DOHH2 (cell line): ENCODE measurements at regions not wholly inside any gene's neighbourhood (a gene's known extent, or its start where the extent isn't known, plus 50 kb on each side); places are given as distances from the start of the nearest gene placed in this dataset.

Source experiments
- H3F3A ChIP-seq: fragments of 200-600 bp; sonication (generic), shearing (Covaris generic); 2 replicates; pipeline ENCODE4 v1.6.0; 2016; ENCODE audit warnings: antibody characterized with exemption, mild to moderate bottlenecking; ENCODE audit not compliant: control insufficient read depth, insufficient read depth
- H3K27ac ChIP-seq: fragments of 200-600 bp; sonication (generic); 2 replicates; pipeline ENCODE4 v1.5.1; 2014; ENCODE audit warnings: low read depth, mild to moderate bottlenecking, low read length, moderate library complexity
- H3K27me3 ChIP-seq: fragments of 200-600 bp; sonication (generic); 2 replicates; pipeline ENCODE4 v1.6.1; 2014; ENCODE audit warnings: mild to moderate bottlenecking, low read length, mixed read lengths; ENCODE audit not compliant: control insufficient read depth
- H3K36me3 ChIP-seq: fragments of 200-600 bp; sonication (generic); 2 replicates; pipeline ENCODE4 v1.6.1; 2014; ENCODE audit warnings: mild to moderate bottlenecking, low read length, moderate library complexity, mixed read lengths; ENCODE audit not compliant: control insufficient read depth
- H3K4me1 ChIP-seq: fragments of 200-600 bp; sonication (generic); 2 replicates; pipeline ENCODE4 v1.6.1; 2014; ENCODE audit warnings: mild to moderate bottlenecking, low read length, mixed read lengths; ENCODE audit not compliant: control insufficient read depth
- H3K4me2 ChIP-seq: fragments of 200-600 bp; sonication (generic); 2 replicates; pipeline ENCODE4 v1.6.0; 2014; ENCODE audit warnings: mild to moderate bottlenecking, low read length, moderate library complexity
- H3K4me3 ChIP-seq: fragments of 200-600 bp; sonication (generic); 2 replicates; pipeline ENCODE4 v1.5.1; 2014; ENCODE audit warnings: mild to moderate bottlenecking, low read length, mixed read lengths
- H3K79me2 ChIP-seq: fragments of 200-600 bp; sonication (generic); 2 replicates; pipeline ENCODE4 v1.6.1; 2014; ENCODE audit warnings: mild to moderate bottlenecking, low read length, mixed read lengths; ENCODE audit not compliant: control insufficient read depth
- H3K9me2 ChIP-seq: fragments of 200-600 bp; sonication (generic); replicated peaks from 2 replicates; pipeline ENCODE4 v1.6.1; 2014; ENCODE audit warnings: mild to moderate bottlenecking, low read length, mixed read lengths; ENCODE audit not compliant: control insufficient read depth
- H3K9me3 ChIP-seq: fragments of 200-600 bp; sonication (generic); 2 replicates; pipeline ENCODE4 v1.6.1; 2014; ENCODE audit warnings: antibody characterized with exemption, low read length, mixed read lengths; ENCODE audit not compliant: control insufficient read depth, insufficient read depth
- H4K20me1 ChIP-seq: fragments of 200-600 bp; sonication (generic); 2 replicates; pipeline ENCODE4 v1.6.0; 2014; ENCODE audit warnings: low read depth, mild to moderate bottlenecking, antibody characterized with exemption, low read length, moderate library complexity; ENCODE audit not compliant: control insufficient read depth, insufficient read depth
- CTCF ChIP-seq: fragments of 200-600 bp; sonication (generic); IDR thresholded peaks from one replicate; pipeline ENCODE4 v1.5.1; 2014; ENCODE audit warnings: antibody characterized with exemption, mild to moderate bottlenecking, low read depth, low read length; ENCODE audit not compliant: poor library complexity, severe bottlenecking
- EZH2phosphoT487 ChIP-seq: fragments of 200-600 bp; sonication (generic); IDR thresholded peaks from 2 replicates; pipeline ENCODE4 v1.6.1; 2017; ENCODE audit warnings: borderline replicate concordance, mild to moderate bottlenecking, antibody characterized with exemption, low read length, moderate library complexity, mixed read lengths

DNA sequence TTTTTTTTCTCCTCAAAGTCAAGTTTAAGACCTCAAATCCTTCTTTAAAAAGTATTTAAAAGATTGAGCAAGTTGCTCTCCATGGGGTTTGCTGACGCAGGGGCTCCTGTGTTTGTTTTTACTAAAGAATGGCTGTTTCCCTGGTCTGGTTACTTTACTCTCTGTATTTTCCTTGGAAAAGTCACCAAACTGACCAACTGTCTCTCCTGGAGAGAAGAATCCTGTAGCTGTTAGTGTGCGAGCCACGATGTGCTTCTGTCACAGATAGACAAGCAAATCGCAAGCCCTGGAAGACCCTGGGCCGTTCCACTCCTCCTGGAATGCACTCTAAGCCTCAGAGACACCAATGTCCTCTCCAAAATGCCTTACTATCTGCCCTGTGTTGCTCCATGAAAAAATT lies 212.1 kb downstream of the CHIC2 start:
- Histone ChIP-seq H3K4me1 (peaks cover 18% of the 10 kb centered on the region), H3K36me3 (no peaks in the 10 kb centered on the region), H4K20me1 (no peaks in the 10 kb centered on the region), H3K27me3 (no peaks in the 10 kb centered on the region), H3K9me2 (no peaks in the 10 kb centered on the region), H3K79me2 (no peaks in the 10 kb centered on the region), H3K4me2 (no peak overlapping the region), H3K9me3 (no peaks in the 10 kb centered on the region), H3F3A (no peaks in the 10 kb centered on the region), H3K4me3 (no peak overlapping the region), H3K27ac (no peak overlapping the region)
- no peak for TF ChIP-seq CTCF

- Histone ChIP-seq H3K27ac (no peak overlapping the region), H3K9me2 (no peaks in the 10 kb centered on the region), H3F3A (no peaks in the 10 kb centered on the region), H3K36me3 (no peaks in the 10 kb centered on the region), H3K9me3 (no peaks in the 10 kb centered on the region), H4K20me1 (no peaks in the 10 kb centered on the region), H3K79me2 (no peaks in the 10 kb centered on the region), H3K27me3 (no peaks in the 10 kb centered on the region), H3K4me2 (no peak overlapping the region), H3K4me1 (no peaks in the 10 kb centered on the region), H3K4me3 (no peak overlapping the region)
- TF ChIP-seq EZH2phosphoT487, result no peak
- TF ChIP-seq CTCF, result no peak
Measured at GRCh38 chr4:53847965-53848364, 216.4 kb downstream of the CHIC2 start.

DNA sequence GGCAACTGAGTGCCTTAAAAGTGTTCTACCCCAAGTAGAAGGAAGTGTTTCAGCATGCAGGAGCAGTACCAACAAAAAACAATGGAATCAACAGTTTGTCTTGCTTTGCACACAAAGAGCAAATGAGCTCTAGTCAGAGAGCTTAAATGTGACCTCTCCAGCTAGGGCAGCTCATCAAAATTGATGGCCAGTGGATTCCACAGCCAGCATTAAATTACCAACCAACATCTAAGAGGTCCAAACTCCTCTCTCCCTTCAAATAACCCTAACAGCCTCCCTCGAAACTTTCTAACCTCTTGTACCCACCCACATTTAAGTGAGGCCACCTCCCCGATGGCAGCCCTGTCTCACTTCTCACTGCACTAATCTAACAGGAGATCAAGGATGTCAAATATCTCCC lies 219.9 kb downstream of the CHIC2 start:
- 0 out of 2 replicates have a peak, but pooled peaks cover 3% of the 10 kb centered on the region for H3K27me3 ChIP-seq
- no peaks in the 10 kb centered on the region for H3K79me2 ChIP-seq
- TF ChIP-seq CTCF (no peak), EZH2phosphoT487 (no peak)
- H4K20me1 ChIP-seq, result no peaks in the 10 kb centered on the region
- no peaks in the 10 kb centered on the region for H3K9me3 ChIP-seq
- H3K4me3 ChIP-seq, result no peak overlapping the region
- no peaks in the 10 kb centered on the region for H3K4me1 ChIP-seq
- H3K4me2 ChIP-seq, result no peak overlapping the region
- no peak overlapping the region for H3K27ac ChIP-seq
- no peaks in the 10 kb centered on the region for H3K9me2 ChIP-seq
- no peaks in the 10 kb centered on the region for H3F3A ChIP-seq
- H3K36me3 ChIP-seq, result no peaks in the 10 kb centered on the region

DNA sequence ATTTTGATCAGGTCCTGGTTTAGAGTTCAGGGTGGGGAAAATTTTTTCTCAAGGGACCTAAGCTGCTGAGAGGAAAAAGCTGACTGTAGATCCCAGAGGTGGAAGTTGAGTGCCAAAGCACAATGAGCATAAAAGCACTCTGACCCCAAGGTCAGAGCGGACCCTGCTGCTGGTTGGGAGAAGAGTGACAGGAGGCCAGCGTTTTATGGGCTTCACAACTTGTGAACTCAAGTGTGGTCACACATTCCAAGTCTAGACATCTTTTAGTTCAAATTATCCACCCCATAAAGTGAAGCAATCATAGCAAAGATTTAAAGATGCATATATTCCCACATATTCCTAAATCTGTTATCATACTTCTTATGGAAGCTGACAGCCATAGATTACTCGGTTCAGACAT lies 220.3 kb downstream of the CHIC2 start:
- Histone ChIP-seq H3K9me3 (no peaks in the 10 kb centered on the region), H3K79me2 (no peaks in the 10 kb centered on the region), H3F3A (no peaks in the 10 kb centered on the region), H4K20me1 (no peaks in the 10 kb centered on the region), H3K4me1 (no peaks in the 10 kb centered on the region), H3K27me3 (0 out of 2 replicates have a peak, but pooled peaks cover 3% of the 10 kb centered on the region), H3K4me3 (no peak overlapping the region), H3K27ac (no peak overlapping the region), H3K4me2 (no peak overlapping the region), H3K36me3 (no peaks in the 10 kb centered on the region), H3K9me2 (no peaks in the 10 kb centered on the region)
- TF ChIP-seq CTCF, result no peak
- no peak for TF ChIP-seq EZH2phosphoT487
